ENCODE measurements at regions not wholly inside any gene's neighbourhood (a gene's known extent, or its start where the extent isn't known, plus 50 kb on each side); places are given as distances from the start of the nearest gene placed in this dataset.

- no peak for DNase-seq
These were observed 255.2 kb upstream of the TNC start for GRCh38 chr9:115373000-115373709.

- no peak for DNase-seq
These were observed 255.7 kb upstream of the TNC start for GRCh38 chr9:115373710-115374045.

GRCh38 chr9:115374724-115375268, 256.8 kb upstream of the TNC start:
- DNase-seq: no peak

- no peak for DNase-seq
These were observed 260.3 kb upstream of the TNC start for GRCh38 chr9:115378241-115378640.

GRCh38 chr9:115378758-115379157, 260.8 kb upstream of the TNC start:
- DNase-seq: no peak

- DNase-seq: no peak
These were observed 261.8 kb upstream of the TNC start for GRCh38 chr9:115379719-115380118.

GRCh38 chr9:115382865-115383264, 264.9 kb upstream of the TNC start:
- no peak for DNase-seq

GRCh38 chr9:115385383-115386122, 267.6 kb upstream of the TNC start:
- DNase-seq: no peak

GRCh38 chr9:115386963-115387770, 269.2 kb upstream of the TNC start:
- DNase-seq: no peak

GRCh38 chr9:115391168-115391825, 273.3 kb upstream of the TNC start:
- DNase-seq: no peak

GRCh38 chr9:115393976-115394775, 276.2 kb upstream of the TNC start:
- DNase-seq: no peak

- DNase-seq: no peak
These were observed 277.6 kb upstream of the TNC start for GRCh38 chr9:115395511-115396021.

- no peak for DNase-seq
These were observed 278.1 kb upstream of the TNC start for GRCh38 chr9:115396071-115396529.

GRCh38 chr9:115397591-115398312, 279.8 kb upstream of the TNC start:
- DNase-seq: no peak

- DNase-seq: no peak
These were observed 280.3 kb upstream of the TNC start for GRCh38 chr9:115398313-115398650.

- DNase-seq: no peak
These were observed 281.0 kb upstream of the TNC start for GRCh38 chr9:115398996-115399395.

- DNase-seq: peak; percentile 33
These were observed 282.8 kb upstream of the TNC start for GRCh38 chr9:115400796-115401195.

- DNase-seq: no peak
These were observed 283.9 kb upstream of the TNC start for GRCh38 chr9:115401756-115402327.

GRCh38 chr9:115403753-115404152, 285.8 kb upstream of the TNC start:
- no peak for DNase-seq

- DNase-seq: no peak
These were observed 286.4 kb upstream of the TNC start for GRCh38 chr9:115404311-115404710.

- DNase-seq: no peak
These were observed 293.6 kb upstream of the TNC start for GRCh38 chr9:115411516-115411915.
